HG02943 (cell line): ENCODE measurements at regions not wholly inside any gene's neighbourhood (a gene's known extent, or its start where the extent isn't known, plus 50 kb on each side); places are given as distances from the start of the nearest gene placed in this dataset.

Experiments
- ATAC-seq: cut with Tn5 transposase; IDR thresholded peaks from one replicate; pipeline ENCODE4 v1.9.1; 2021; ENCODE audit warnings: mild to moderate bottlenecking, low read depth, moderate library complexity; ENCODE audit not compliant: unreplicated experiment

DNA sequence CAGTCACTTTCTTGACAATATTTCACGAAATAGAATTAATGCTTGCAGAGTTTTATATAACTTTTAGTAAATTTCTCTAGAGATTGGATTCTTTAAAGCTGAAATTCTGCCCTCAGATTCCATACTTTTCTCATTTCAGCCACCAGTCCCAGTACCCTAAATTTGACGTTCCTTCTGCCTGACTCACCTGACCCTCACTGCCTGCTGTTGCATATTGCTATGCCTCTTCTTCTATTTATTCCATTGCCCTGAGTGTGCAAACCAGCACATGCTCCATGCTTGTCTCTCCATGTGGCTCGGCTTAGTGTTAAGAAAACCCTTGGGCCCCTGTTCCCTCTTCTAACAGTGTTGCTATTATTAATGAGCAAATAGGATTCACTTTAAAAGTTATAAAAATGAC lies 533.3 kb downstream of the LRFN5 start:
- no peak for ATAC-seq

DNA sequence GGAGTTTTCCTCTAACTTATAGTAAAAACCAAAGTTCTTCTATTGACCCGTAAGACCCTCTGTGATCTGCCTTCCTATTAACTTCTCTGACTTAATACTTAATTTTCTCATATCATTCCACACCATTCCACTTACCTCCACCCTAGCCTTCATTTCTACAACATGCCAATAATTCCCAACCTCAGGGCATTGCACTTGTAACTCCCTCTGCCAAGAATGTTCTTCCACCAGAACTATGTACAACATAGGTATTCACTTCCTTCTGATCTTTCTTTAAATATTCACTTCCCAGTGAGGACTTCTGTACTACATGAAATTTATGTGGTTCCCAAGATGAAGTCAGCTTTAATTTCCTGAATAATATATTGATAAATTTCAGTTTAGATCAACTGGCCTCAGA lies 531.7 kb downstream of the LRFN5 start:
- ATAC-seq = no peak

DNA sequence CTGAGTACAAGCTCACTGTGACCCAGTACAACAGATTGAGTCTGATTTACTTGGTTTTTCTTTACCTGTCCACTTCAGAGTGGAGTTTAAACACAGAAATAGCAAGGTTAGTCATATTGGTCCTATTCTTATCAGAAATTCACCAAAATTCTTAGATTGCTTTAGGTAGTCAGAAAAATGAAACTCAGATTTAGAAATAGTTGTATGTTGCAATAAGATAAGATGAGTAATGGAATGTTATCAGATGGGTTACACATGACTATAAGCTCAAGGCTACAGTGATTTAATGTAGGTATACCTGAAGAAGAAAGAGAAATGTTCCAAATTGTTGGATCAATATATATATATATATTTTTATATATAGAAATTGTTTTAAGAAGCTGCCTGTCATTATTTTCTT lies 524.1 kb downstream of the LRFN5 start:
- ATAC-seq = no peak

DNA sequence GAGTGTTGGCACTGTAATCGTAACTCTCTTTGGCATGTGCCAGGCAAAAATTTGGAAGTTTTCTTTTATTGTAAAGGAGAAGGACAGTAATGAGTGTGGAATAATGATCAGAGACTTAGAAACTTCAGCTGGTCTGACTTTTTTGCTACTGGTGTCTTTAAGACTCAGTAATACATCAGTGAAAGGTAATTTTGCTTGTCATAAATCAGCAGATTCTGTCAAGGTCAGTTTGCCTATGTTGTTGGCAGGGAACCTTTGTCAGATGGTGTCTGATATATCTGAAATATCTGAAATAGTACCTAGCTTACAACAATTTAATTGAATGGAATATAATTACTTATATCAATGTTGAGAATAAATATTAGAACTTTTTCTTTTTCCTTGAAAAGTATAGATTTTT lies 516.9 kb downstream of the LRFN5 start:
- ATAC-seq = no peak

DNA sequence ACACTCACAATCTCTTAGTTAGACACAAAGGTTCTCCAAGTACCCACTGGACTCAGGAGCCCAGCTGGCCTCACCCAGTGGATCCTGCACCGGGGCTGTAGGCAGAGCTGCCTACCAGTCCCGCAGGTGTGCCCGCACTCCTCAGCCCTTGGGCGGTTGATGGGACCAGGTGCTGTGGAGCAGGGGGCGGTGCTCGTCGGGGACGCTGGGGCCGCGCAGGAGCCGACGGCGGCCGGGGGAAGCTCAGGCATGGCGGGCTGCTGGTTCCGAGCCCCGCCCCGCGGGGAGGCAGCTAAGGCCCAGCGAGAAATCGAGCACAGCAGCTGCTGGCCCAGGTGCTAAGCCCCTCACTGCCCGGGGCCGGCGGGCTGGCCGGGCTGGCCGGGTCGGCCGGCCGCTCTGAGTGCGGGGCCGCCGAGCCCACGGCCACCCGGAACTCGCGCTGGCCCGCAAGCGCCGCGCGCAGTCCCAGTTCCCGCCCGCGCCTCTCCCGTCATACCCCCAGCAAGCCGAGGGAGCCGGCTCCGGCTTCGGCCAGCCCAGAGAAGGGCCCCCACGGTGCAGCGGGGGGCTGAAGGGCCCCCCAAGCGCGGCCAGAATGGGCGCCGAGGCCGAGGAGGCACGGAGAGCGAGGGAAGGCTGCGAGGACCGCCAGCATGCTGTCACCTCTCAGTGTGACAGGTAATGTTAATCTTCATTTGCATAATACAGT lies 506.8 kb downstream of the LRFN5 start:
- no peak for ATAC-seq

DNA sequence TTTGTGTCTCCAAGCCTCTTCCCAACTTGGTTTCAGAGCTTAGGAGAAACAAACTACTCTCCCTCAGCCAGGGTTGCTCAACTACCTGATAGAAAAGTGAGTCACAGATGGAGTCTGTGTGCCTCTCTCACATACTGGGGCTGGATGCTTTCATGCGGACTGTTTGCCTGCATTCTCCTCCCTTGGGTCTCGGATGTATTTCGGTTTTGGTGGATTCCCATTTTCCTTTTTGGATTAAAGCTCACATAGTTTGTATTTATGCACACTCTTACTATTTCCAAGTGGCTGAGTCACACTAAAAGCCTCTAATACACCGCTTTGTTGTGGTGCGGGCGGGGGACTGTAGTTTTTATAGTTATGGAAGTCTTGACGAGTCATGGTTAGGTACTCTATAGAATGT lies 505.4 kb downstream of the LRFN5 start:
- ATAC-seq = no peak

DNA sequence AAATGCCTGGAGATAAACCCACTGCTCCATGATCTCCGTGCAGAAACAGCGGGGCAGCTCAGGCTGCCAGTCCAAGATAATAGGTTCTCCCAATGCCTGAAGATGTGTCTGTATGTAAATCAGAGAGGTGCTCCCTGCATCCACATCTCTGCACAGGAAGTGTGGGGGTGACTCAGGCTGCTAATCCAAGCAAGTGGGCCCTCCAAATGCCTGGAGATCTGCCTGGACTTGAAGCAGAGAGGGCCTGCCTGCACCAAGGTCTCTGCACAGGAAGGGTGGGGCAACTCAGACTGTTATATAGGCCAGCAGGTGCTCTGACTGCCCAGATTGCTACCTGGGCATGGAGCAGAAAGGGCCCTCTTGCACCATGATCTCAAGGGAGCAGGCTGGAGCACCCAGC lies 504.7 kb downstream of the LRFN5 start:
- ATAC-seq = no peak

DNA sequence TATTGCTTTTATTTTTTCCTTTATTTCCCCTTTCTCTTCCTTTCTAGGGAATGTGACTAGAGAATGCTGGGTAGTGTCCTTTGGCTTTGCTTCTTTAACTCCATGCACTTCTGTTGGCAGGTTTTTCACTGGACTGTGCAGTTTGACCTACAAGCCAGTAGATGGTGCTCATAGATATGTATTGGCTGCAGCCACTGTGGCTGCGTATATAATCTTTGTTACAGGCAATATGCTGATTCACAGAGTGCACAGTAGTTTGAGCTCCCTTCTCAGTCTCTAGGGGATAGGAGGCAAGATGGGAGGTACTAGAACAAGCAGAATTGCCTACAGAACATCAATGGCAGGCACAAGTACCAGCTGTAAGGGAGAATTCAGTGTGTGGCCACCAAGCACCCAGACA lies 503.5 kb downstream of the LRFN5 start:
- no peak for ATAC-seq

DNA sequence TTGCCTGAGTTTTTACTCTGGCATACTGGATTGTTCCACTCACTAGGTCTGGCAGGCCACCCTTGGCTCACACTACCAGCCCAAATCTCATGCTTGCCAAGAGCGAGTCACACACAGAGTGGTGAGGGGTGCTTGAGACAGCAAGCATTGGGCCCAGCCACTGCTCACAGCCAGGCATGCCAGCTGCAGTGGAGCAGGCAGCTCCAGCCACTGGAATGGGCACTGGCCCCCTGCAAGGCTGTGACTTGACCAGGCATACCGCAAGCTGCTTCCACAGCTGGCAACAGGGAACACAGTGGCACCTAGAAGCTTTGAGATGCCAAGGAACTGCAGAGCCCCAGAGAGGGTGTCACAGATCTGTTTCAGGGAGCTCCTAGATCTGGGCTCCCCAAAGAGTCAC lies 488.5 kb downstream of the LRFN5 start:
- ATAC-seq = no peak

DNA sequence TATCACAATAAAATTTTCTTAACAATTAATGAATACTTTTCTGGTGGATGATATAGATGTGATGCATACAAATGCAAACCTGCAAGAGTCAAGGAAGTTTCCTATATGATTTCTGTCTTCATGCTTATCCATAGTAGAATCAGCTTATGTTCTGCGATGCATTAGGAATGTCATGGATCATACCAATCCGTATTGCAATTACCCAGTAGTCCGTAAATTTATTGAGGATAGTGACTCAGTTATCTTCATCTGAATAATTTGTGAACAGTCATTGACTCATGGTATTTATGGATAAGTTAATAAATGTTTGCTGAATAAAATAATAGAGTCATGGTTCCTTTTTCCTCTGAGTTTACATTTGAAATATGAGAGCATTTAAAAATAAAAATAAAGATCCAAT lies 483.4 kb downstream of the LRFN5 start:
- no peak for ATAC-seq

DNA sequence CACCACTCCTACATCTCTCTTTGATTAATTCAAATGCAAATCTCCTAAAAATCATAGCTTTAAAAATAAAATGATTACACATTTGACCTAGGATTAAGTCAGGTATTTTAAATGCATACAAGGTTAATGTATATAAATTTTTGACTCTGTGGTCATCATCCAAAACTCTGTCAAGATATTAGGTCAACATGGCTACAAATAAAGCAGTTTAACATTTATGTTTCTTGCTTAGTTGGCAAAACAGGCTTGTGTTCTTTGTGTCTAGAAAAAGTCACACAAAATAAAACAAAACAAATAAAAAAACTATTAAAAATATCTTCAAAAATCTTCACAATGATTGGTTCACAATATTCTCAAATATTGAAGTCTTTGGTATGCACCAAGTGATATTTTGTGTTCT lies 473.2 kb downstream of the LRFN5 start:
- no peak for ATAC-seq

DNA sequence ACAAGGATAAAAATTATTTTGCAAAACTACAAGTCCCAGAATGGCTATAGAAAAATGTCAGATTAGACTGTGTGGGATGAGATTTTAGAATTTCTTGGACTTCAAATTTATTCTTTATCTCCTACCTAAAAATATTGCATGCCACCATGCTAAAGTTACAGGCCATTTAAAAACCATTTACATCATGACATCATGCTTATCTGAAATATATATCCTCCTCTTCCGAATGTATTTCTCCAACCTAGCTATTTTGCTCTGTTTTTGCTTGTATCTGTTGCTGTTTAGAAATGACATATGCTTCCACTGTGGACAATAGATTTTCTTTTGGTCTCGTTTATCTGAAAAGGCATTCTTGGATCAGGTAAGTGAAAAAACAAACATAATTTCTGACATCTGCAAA lies 471.7 kb downstream of the LRFN5 start:
- no peak for ATAC-seq

DNA sequence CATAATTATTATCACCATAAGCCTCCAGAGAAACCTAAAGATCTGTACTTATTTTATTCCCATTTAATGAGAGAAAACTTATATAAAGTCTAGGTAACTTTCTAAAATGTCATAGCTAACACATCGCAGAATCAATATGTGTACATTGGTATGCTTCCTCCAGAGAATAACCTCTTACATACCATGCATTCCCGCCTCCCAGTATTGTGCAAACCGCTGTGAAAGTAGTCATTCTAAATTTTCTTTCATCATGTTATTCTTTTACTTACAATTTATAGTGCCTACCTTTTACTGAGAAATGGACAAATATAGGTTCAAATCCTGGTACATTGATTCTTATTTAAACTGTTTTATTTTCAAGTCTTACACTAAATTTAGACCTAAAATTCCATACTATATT lies 463.4 kb downstream of the LRFN5 start:
- ATAC-seq = no peak

DNA sequence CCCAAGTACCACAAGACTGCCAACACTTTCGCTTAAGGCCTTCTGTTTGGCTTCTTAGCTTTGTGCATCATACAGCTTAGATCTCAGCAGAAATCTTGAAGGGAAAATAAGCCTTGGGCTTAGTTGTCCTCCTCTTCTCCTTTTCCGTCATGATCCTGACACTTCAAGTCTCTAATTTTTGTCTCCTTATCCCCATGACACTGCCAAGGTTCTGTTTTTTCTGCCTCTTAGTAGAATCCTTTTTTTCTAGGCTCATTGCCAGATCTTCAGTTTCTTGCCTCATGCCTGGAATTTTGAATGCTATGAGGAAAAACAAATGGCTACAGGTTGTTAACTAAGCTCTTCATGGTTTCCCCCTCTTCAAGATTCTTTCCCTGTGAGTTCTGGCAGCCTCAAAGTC lies 450.4 kb downstream of the LRFN5 start:
- no peak for ATAC-seq

DNA sequence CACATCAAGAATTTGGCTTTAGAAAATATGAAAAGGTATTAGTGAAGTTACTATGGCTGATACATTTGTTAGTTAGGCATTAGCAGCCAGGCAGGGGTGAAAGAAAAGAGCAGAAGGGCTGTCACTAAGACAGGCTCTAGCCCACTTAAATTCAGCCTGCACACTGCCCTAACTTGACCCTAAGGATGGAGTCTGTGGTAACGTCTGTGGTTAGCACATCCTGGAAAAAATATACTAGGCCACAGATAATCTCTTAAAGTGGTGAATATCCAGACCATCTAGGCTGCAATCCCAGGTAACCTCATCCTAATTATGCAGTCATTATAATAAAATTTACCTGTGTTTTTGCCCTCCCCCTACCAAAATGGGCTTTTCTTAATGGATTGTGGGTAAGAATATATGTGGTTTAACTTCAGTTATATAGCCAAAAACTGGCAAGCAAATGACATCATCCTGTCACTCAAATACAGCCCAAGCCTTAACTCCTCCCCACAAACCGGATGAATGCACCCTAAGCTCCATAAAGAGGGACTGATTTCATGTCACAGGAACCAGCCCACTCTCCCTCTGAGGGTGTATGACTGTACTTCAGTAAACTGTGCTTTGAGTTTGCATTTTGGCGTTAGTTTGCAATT lies 440.9 kb downstream of the LRFN5 start:
- ATAC-seq = no peak

DNA sequence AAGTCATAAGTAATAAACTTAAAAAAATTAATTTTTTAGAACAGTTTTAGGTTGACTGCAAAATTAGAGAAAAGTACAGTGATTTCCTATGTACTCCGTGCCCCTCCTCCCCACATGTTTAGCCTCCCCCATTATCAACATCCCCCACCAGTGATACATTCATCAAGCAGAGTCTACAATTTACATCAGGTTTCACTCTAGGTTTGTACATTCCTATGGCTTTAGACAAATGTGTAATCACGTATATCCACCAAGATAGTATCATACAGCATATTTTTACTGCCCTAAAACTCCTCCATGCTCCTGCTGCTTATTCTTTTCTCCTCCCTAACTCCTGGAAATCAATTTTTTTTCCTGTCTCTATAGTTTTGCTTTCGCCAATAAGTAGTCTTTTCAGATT lies 438.7 kb downstream of the LRFN5 start:
- no peak for ATAC-seq

DNA sequence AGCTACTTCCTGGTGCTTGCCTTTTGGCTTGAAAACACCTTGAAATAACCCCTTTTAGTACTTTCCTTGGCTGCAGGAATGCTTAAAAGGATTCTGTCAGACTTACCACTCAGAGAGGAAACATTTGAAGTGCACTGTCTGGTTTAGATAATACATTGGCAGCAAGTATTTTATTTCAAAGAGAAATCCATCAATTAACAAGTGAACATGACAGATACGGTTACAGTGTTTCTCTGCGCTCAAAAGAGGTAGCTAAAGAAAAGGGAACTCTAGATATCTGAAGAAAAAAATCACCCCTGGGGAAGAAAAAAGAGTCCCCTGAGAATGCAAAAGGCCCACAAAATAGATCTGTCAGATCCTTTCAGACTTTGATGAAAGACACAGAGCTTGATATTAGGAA lies 421.9 kb downstream of the LRFN5 start:
- no peak for ATAC-seq

DNA sequence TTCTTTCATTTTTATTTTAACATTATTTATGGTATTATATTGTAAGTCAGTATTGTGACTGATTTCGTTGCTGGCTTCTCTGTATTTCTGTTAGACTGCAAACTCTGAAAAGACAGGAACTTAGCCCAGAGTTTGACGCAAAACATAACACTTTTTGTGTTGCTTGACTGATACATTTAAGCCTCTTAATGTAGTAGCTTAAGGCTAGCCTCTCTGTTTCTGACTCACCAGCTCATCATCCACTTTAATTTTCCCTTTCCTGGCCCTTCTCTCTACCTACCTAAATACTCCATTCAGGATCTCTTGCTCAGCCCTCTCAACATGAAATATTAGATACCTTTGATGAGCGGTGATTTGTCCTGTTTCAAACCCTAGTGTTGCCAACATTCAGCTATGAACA lies 420.6 kb downstream of the LRFN5 start:
- ATAC-seq = no peak

DNA sequence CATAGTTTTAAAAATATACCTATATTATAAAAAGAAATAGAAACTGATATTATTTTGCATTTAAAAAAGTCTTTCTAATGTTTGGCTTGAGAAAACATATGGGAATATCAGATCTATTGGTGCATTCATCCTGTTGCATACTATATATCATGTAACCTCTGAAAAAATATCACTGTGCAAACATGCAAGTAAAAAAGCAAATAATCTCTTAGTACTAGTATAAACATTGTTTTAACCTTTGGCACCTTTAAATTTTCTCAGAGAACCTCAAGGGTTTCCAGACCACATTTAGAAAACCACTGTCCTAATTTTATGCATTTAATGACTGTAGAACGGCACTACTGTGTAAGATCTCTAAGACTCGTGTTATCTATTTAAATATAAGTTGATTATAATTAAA lies 416.8 kb downstream of the LRFN5 start:
- no peak for ATAC-seq

DNA sequence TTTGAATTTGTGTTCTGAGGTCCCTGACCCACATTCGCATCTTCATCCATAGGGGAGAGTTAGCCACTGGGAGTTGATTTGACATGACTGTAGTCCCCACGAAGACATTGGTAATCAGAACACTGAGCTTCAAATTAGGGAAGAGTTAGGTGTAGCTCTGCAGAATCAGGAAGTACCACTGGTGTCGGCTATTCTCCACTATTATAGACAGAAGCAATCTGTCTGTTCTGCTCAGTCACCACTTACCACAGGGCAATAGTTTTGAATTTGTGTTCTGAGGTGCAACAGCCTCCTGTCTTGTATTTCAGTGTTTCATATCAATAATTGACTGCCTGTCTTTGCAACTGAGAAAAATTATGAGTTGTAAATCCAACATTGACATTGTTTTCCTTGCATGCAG lies 407.6 kb downstream of the LRFN5 start:
- no peak for ATAC-seq

DNA sequence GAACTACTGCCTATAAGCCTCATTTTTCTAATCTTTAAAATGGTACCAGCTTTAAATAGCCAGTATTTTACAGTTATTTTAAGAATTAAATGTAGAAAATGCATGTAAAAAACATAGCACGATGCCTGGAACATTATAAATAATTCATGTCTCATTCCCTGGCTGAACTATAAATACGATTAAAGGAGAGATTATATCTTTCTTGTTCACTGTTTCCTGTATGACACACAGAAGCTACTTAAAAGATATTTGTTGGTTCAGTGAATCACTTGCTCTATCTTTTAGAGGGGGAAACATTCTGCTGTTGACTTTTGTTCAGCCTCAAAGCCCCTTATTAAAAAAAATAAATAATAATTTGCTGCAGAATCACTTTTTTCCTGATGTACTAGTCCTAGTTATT lies 406.9 kb downstream of the LRFN5 start:
- ATAC-seq = no peak

DNA sequence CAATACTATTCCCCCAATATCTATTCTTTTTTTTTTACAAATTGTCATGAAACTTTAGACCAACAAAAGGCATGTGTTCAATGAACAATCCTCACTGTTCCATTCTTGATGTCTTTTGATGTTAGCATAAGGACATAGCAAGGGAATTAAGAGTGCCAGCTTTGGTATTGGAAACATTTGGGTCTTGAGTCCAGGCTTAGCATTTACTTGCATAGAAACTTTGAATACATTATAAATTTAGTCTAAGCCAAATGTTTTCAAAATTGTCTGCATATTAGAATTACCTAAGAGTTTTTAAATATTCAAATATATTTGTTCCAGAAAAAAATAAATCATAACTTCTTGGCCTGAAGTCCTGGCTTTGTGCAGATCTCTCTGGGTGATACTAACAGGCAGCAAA lies 406.5 kb downstream of the LRFN5 start:
- ATAC-seq = no peak

DNA sequence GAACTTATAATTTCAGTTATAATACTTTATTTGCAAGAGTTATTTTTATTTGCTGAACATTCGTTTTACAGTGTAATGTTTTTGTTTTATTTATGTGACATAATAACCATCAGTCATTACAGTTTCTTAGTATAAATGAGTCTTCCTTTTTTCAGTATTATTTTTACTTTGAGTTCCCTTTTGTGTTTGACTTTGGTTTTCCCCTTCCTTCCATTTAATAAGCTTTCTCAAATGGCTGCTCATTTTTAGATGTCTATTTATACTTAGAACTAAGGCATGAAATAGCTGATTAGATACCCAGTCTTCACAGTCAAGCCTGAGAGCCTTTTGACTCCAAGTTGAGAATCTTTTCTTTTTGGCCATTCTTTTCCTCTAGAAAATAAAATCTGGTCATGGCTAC lies 404.5 kb downstream of the LRFN5 start:
- no peak for ATAC-seq
